Breast epithelium (tissue), 3 donors: ENCODE measurements at regions not wholly inside any gene's neighbourhood (a gene's known extent, or its start where the extent isn't known, plus 50 kb on each side); places are given as distances from the start of the nearest gene placed in this dataset.

ENCODE experiments used
- POLR2A ChIP-seq: fragments of 450-650 bp; IDR thresholded peaks from one replicate; pipeline ENCODE4 v1.6.1; 2016; ENCODE audit warnings: antibody characterized with exemption, mild to moderate bottlenecking, moderate library complexity
- POLR2AphosphoS5 ChIP-seq, 3 donors: sonication (generic); formaldehyde crosslinking; IDR thresholded peaks; one replicate each; pipeline ENCODE4 v1.6.1; 2017; ENCODE audit warnings: antibody characterized with exemption in 3 of 3
- TF ChIP-seq, protein P1 (sequence below), 3 donors: fragments of 450-650 bp; IDR thresholded peaks; one replicate each; pipeline ENCODE4 v1.5.1; 2016 to 2017; ENCODE audit warnings: antibody characterized with exemption in 3 of 3, mild to moderate bottlenecking in 3 of 3, moderate library complexity in 3 of 3

DNA sequence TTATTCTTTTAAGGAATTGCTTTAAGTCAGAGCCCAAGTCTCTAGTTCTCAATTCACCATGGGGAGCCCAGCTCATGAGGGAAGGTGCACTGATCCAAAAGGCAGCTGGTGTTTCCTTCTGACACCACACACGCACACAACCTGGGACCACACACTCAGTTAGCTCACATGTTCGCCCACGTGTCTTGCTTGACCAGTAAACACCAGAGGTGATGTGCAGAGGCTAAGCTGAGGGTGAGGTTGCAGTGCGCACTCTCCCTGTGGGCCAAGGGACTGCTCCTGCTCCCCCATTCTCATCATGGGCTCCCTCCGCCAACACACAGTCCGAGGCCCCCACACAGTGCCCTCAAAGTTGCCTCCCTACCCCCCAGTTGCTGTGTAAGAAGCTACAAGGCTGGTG is 70.8 kb upstream of the BZW1 start:
- TF ChIP-seq POLR2AphosphoS5 (IDR thresholded peaks at IDR 0.05) = no peak
- TF ChIP-seq POLR2A = no peak
- TF ChIP-seq, protein P1, sequence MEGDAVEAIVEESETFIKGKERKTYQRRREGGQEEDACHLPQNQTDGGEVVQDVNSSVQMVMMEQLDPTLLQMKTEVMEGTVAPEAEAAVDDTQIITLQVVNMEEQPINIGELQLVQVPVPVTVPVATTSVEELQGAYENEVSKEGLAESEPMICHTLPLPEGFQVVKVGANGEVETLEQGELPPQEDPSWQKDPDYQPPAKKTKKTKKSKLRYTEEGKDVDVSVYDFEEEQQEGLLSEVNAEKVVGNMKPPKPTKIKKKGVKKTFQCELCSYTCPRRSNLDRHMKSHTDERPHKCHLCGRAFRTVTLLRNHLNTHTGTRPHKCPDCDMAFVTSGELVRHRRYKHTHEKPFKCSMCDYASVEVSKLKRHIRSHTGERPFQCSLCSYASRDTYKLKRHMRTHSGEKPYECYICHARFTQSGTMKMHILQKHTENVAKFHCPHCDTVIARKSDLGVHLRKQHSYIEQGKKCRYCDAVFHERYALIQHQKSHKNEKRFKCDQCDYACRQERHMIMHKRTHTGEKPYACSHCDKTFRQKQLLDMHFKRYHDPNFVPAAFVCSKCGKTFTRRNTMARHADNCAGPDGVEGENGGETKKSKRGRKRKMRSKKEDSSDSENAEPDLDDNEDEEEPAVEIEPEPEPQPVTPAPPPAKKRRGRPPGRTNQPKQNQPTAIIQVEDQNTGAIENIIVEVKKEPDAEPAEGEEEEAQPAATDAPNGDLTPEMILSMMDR (IDR thresholded peaks at IDR 0.05) = no peak
